Neural cell (in vitro differentiated cells): ENCODE measurements at regions not wholly inside any gene's neighbourhood (a gene's known extent, or its start where the extent isn't known, plus 50 kb on each side); places are given as distances from the start of the nearest gene placed in this dataset.

Experiments used
- CTCF ChIP-seq: fragments of 450-650 bp; IDR thresholded peaks from 2 replicates; pipeline ENCODE4 v1.5.1; 2014; ENCODE audit warnings: antibody characterized with exemption, mild to moderate bottlenecking, moderate library complexity; ENCODE audit not compliant: poor library complexity, severe bottlenecking
- EP300 ChIP-seq: fragments of 450-650 bp; conservative IDR thresholded peaks from 2 replicates; pipeline ENCODE4 v1.6.1; 2014; ENCODE audit warnings: antibody characterized with exemption, mild to moderate bottlenecking, moderate library complexity; ENCODE audit not compliant: poor library complexity, severe bottlenecking
- EZH2 ChIP-seq: fragments of 200-600, 300-800 bp; shearing (Covaris generic), sonication (generic); IDR thresholded peaks from 2 replicates; pipeline ENCODE4 v1.6.1; 2014; ENCODE audit warnings: antibody characterized with exemption, low read length, borderline replicate concordance, mild to moderate bottlenecking; ENCODE audit not compliant: insufficient read depth, poor library complexity, severe bottlenecking
- MXI1 ChIP-seq: fragments of 450-650 bp; conservative IDR thresholded peaks from 2 replicates; pipeline ENCODE4 v1.6.1; 2014; ENCODE audit warnings: antibody characterized with exemption, mild to moderate bottlenecking; ENCODE audit not compliant: poor library complexity, severe bottlenecking
- POLR2AphosphoS5 ChIP-seq: IDR thresholded peaks from 2 replicates; pipeline ENCODE4 v1.6.1; 2012
- RAD21 ChIP-seq: fragments of 450-650 bp; conservative IDR thresholded peaks from 2 replicates; pipeline ENCODE4 v1.6.1; 2014; ENCODE audit warnings: antibody characterized with exemption, mild to moderate bottlenecking, moderate library complexity
- REST ChIP-seq: IDR thresholded peaks from 2 replicates; pipeline ENCODE4 v1.6.1; 2012; ENCODE audit warnings: borderline replicate concordance
- SMC3 ChIP-seq: fragments of 450-650 bp; conservative IDR thresholded peaks from 2 replicates; pipeline ENCODE4 v1.6.1; 2014; ENCODE audit warnings: antibody characterized with exemption, mild to moderate bottlenecking, moderate library complexity; ENCODE audit not compliant: poor library complexity
- TAF1 ChIP-seq: IDR thresholded peaks from 2 replicates; pipeline ENCODE4 v1.6.1; 2012; ENCODE audit warnings: low read depth

GRCh38 chr3:170714122-170714521, 128.2 kb upstream of the SLC7A14 start:
- TF ChIP-seq TAF1 (no peak), CTCF (no peak), RAD21 (no peak), REST (no peak), EZH2 (no peak), POLR2AphosphoS5 (no peak), EP300 (no peak), SMC3 (no peak), MXI1 (no peak)
